IMR-90 (cell line): ENCODE measurements at regions not wholly inside any gene's neighbourhood (a gene's known extent, or its start where the extent isn't known, plus 50 kb on each side); places are given as distances from the start of the nearest gene placed in this dataset.

Experiments
- BHLHE40 ChIP-seq: fragments of 150-350 bp; IDR thresholded peaks from 2 replicates; pipeline ENCODE4 v1.6.1; 2016; ENCODE audit warnings: mild to moderate bottlenecking, low read depth, low read length
- CEBPB ChIP-seq: IDR thresholded peaks from 2 replicates; pipeline ENCODE4 v1.6.1; 2012; ENCODE audit warnings: low read depth, low read length, improper control_type of control experiment
- CTCF ChIP-seq: conservative IDR thresholded peaks from 2 replicates; pipeline ENCODE4 v1.5.1; 2012; ENCODE audit warnings: mild to moderate bottlenecking, low read depth, low read length, improper control_type of control experiment
- FOS ChIP-seq: fragments of 150-350 bp; IDR thresholded peaks from 2 replicates; pipeline ENCODE4 v1.6.1; 2016; ENCODE audit warnings: low read depth, low read length
- MAFK ChIP-seq: IDR thresholded peaks from 2 replicates; pipeline ENCODE4 v1.6.1; 2012; ENCODE audit warnings: low read depth, low read length, improper control_type of control experiment
- MAZ ChIP-seq: IDR thresholded peaks from 2 replicates; pipeline ENCODE4 v1.6.1; 2012; ENCODE audit warnings: low read depth, mild to moderate bottlenecking, low read length, improper control_type of control experiment, moderate library complexity, borderline replicate concordance
- NFE2L2 ChIP-seq: fragments of 150-350 bp; IDR thresholded peaks from 2 replicates; pipeline ENCODE4 v1.6.1; 2016; ENCODE audit warnings: low read depth, mild to moderate bottlenecking, low read length
- POLR2A ChIP-seq: IDR thresholded peaks from 2 replicates; pipeline ENCODE4 v1.6.1; 2012; ENCODE audit warnings: mild to moderate bottlenecking, low read depth, low read length
- RAD21 ChIP-seq: IDR thresholded peaks from 2 replicates; pipeline ENCODE4 v1.6.1; 2012; ENCODE audit warnings: low read length, improper control_type of control experiment
- RCOR1 ChIP-seq: IDR thresholded peaks from 2 replicates; pipeline ENCODE4 v1.6.1; 2012; ENCODE audit warnings: mild to moderate bottlenecking, low read length, improper control_type of control experiment; ENCODE audit not compliant: insufficient replicate concordance
- SMC3 ChIP-seq: fragments of 150-350 bp; IDR thresholded peaks from 2 replicates; pipeline ENCODE4 v1.6.1; 2016; ENCODE audit warnings: low read depth, mild to moderate bottlenecking, antibody characterized with exemption, low read length, moderate library complexity
- USF2 ChIP-seq: fragments of 150-350 bp; IDR thresholded peaks from 2 replicates; pipeline ENCODE4 v1.6.1; 2017; ENCODE audit warnings: mild to moderate bottlenecking, antibody characterized with exemption, low read length, low read depth
- TF ChIP-seq, protein P1 (sequence below): fragments of 150-350 bp; IDR thresholded peaks from 2 replicates; pipeline ENCODE4 v1.6.1; 2016; ENCODE audit warnings: low read depth, mild to moderate bottlenecking, low read length, moderate library complexity, borderline replicate concordance

DNA sequence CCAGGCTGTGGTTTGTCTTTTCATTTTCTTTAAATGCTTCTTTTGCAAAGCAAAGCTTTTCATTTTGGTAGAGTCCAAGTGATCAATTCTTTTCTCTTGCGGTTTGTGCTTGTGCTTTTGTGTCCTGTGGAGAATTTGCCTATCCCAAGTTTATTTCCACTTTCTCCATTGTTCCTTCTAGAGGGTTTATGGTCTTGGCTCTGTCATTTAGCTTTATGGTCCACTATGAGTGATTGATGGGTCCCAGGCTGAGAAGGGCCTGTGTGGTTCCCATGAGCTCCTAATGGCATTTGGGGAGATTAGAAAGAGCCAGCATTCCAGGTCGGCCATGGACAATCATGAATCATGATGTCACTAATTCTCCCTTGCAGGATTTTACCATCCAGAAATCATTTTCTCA lies 86.5 kb downstream of the CPZ start:
- TF ChIP-seq BHLHE40 (no peak), RAD21 (no peak), CEBPB (no peak), NFE2L2 (no peak), CTCF (no peak), POLR2A (no peak), SMC3 (no peak), MAFK (no peak), USF2 (no peak), RCOR1 (no peak), FOS (no peak), MAZ (no peak)
- TF ChIP-seq, protein P1, sequence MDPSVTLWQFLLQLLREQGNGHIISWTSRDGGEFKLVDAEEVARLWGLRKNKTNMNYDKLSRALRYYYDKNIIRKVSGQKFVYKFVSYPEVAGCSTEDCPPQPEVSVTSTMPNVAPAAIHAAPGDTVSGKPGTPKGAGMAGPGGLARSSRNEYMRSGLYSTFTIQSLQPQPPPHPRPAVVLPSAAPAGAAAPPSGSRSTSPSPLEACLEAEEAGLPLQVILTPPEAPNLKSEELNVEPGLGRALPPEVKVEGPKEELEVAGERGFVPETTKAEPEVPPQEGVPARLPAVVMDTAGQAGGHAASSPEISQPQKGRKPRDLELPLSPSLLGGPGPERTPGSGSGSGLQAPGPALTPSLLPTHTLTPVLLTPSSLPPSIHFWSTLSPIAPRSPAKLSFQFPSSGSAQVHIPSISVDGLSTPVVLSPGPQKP = no peak
